K562 (cell line): ENCODE measurements at regions not wholly inside any gene's neighbourhood (a gene's known extent, or its start where the extent isn't known, plus 50 kb on each side); places are given as distances from the start of the nearest gene placed in this dataset.

Source experiments
- ATAC-seq: fragments of 200-7000 bp; cut with Tn5 transposase; 3 replicates; pipeline ENCODE4 v1.9.1; 2020; ENCODE audit warnings: moderate library complexity
- BruUV-seq: library from RNA; stranded (reverse); fragments of 400-500 nt; replicated peaks from 2 replicates; lab custom pipeline; 2021; lab: Mats Ljungman, UMichigan
- CTCF ChIA-PET: fragments of 300-600 bp; formaldehyde crosslinking; extraction: SDS; loops from one replicate; lab custom pipeline; 2021; ENCODE audit warnings: low intra/inter-chr PET ratio; lab: Yijun Ruan, JAX
- POLR2A ChIA-PET: fragments of 300-600, 350-650 bp; sonication (Branson Sonifier 250); formaldehyde crosslinking; extraction: SDS; loops from one replicate; lab custom pipeline; 2021; ENCODE audit warnings: antibody characterized with exemption, inconsistent platforms; lab: Yijun Ruan, JAX
- DNase-seq, 4 experiments: peaks; one replicate each; pipeline versions ENCODE4 v3.0.0 to v3.0.0-alpha.2; 2011 to 2018; ENCODE audit warnings: low spot score in 3 of 4, mixed read lengths in 3 of 4; ENCODE audit errors: extremely low read depth in 1 of 4
- FAIRE-seq: peaks from 2 replicates; lab custom pipeline; 2011; peaks lifted over from hg19 to GRCh38; lab: Jason Lieb, UNC
- H2AFZ ChIP-seq: 2 replicates; pipeline ENCODE4 v1.6.0; 2011; ENCODE audit warnings: low read depth, low read length, control low read depth, inconsistent platforms
- H3K27ac ChIP-seq: fragments of 200-600 bp; 3 replicates; pipeline ENCODE4 v1.8.0; 2011; ENCODE audit warnings: low read depth, mild to moderate bottlenecking, control low read depth, inconsistent platforms, low read length, moderate library complexity, mixed read lengths; ENCODE audit errors: extremely low read depth
- H3K27me3 ChIP-seq, 2 experiments: fragments of 300-600 bp in 1 of 2; 2 replicates in 1 of 2; 3 replicates in 1 of 2; pipeline versions ENCODE4 v1.6.0 to v1.8.0; 2011; ENCODE audit warnings: inconsistent platforms in 2 of 2, low read length in 2 of 2, mild to moderate bottlenecking in 1 of 2, mixed read lengths in 1 of 2, moderate library complexity in 1 of 2; ENCODE audit not compliant: control insufficient read depth in 2 of 2, insufficient read depth in 2 of 2
- H3K36me3 ChIP-seq: fragments of 300-600 bp; 3 replicates; pipeline ENCODE4 v1.8.0; 2011; ENCODE audit warnings: mild to moderate bottlenecking, low read length, inconsistent platforms; ENCODE audit not compliant: control insufficient read depth, insufficient read depth
- H3K4me1 ChIP-seq, 2 experiments: fragments of 200-600 bp in 1 of 2; replicated peaks in 1 of 2; 2 replicates in 1 of 2; 3 replicates in 1 of 2; pipeline versions ENCODE4 v1.5.1 to v1.8.0; 2011; ENCODE audit warnings: inconsistent platforms in 2 of 2, low read length in 2 of 2, mild to moderate bottlenecking in 1 of 2, mixed read lengths in 1 of 2, moderate library complexity in 1 of 2; ENCODE audit not compliant: control insufficient read depth in 2 of 2, insufficient read depth in 2 of 2
- H3K4me2 ChIP-seq: 2 replicates; pipeline ENCODE4 v1.6.1; 2011; ENCODE audit warnings: low read length, control low read depth, inconsistent platforms, mixed read lengths; ENCODE audit not compliant: insufficient read depth
- H3K4me3 ChIP-seq: fragments of 200-600 bp; sonication (generic), shearing (Covaris generic); 2 replicates; pipeline ENCODE4 v1.5.1; 2016; ENCODE audit warnings: control low read depth, inconsistent platforms
- H3K79me2 ChIP-seq: fragments of 200-600 bp; 3 replicates; pipeline ENCODE4 v1.8.0; 2011; ENCODE audit warnings: low read length, inconsistent platforms; ENCODE audit not compliant: control insufficient read depth, insufficient read depth
- H3K9ac ChIP-seq, 2 experiments: 2 replicates each; pipeline versions ENCODE4 v1.6.0 to v1.6.1; 2011; ENCODE audit warnings: low read depth in 2 of 2, low read length in 2 of 2, control low read depth in 1 of 2, inconsistent platforms in 1 of 2, mild to moderate bottlenecking in 1 of 2, mixed read lengths in 1 of 2; ENCODE audit not compliant: insufficient read depth in 1 of 2
- H3K9me1 ChIP-seq: one replicate; pipeline ENCODE4 v1.6.0; 2011; ENCODE audit warnings: inconsistent platforms, mild to moderate bottlenecking, low read length, moderate library complexity; ENCODE audit not compliant: control insufficient read depth, insufficient read depth
- H3K9me3 ChIP-seq: replicated peaks from 2 replicates; pipeline ENCODE4 v1.5.1; 2011; ENCODE audit warnings: low read depth, low read length, inconsistent platforms; ENCODE audit not compliant: control insufficient read depth, insufficient read depth
- H4K20me1 ChIP-seq: replicated peaks from 2 replicates; pipeline ENCODE4 v1.6.1; 2011; ENCODE audit warnings: low read length, inconsistent platforms, mixed read lengths; ENCODE audit not compliant: control insufficient read depth, insufficient read depth
- RAD21 ChIP-seq, 2 experiments: fragments of 250-450 bp in 1 of 2; fragments of 450-650 bp in 1 of 2; sonication (Bioruptor Pico) in 1 of 2; formaldehyde crosslinking in 1 of 2; IDR thresholded peaks in 1 of 2; conservative IDR thresholded peaks in 1 of 2; 2 replicates each; pipeline versions ENCODE4 v1.4.0 to v1.8.0; 2020 to 2022; ENCODE audit warnings: mild to moderate bottlenecking in 2 of 2, moderate library complexity in 1 of 2
- SAFB2 ChIP-seq: fragments of 200-400 bp; formaldehyde crosslinking; IDR thresholded peaks from 2 replicates; pipeline ENCODE4 v1.6.1; 2018; ENCODE audit warnings: borderline replicate concordance, low read length, low read depth, moderate library complexity; ENCODE audit not compliant: severe bottlenecking
- ZNF384 ChIP-seq: IDR thresholded peaks from 2 replicates; pipeline ENCODE4 v1.6.1; 2012; ENCODE audit warnings: low read depth, low read length, improper control_type of control experiment
- WGBS: fragments of 100-300 bp; shearing (Covaris generic); methylation state at CpG from one replicate; pipeline ENCODE4 v1.1.6; 2016; ENCODE audit warnings: low coverage, mixed read lengths; ENCODE audit not compliant: insufficient coverage; ENCODE audit errors: missing lambda C conversion rate; 5-methylcytosine and 5-hydroxymethylcytosine counted together
- in situ Hi-C: fragments of 300-500 bp; cut with MboI; formaldehyde crosslinking; loops from 4 replicates; pipeline ENCODE4 v1.15.0; 2018; ENCODE audit warnings: inconsistent platforms, mixed read lengths
- intact Hi-C: fragments of 100-400 bp; cut with micrococcal nuclease; formaldehyde crosslinking; loops from 2 replicates; pipeline ENCODE4 v1.14.2; 2022
- TF ChIP-seq, protein P1 (sequence below), 3 experiments: IDR thresholded peaks in 2 of 3; conservative IDR thresholded peaks in 1 of 3; 2 replicates each; pipeline ENCODE4 v1.5.1; 2011 to 2012; ENCODE audit warnings: low read length in 3 of 3, mild to moderate bottlenecking in 3 of 3, control low read depth in 2 of 3, improper control_type of control experiment in 1 of 3, inconsistent platforms in 1 of 3, low read depth in 1 of 3, mixed read lengths in 1 of 3, moderate library complexity in 1 of 3; ENCODE audit not compliant: insufficient read depth in 2 of 3
- TF ChIP-seq, protein P2 (sequence below): fragments of 450-650 bp; formaldehyde crosslinking; IDR thresholded peaks from 2 replicates; pipeline ENCODE4 v1.4.0; 2022; ENCODE audit warnings: mild to moderate bottlenecking, moderate library complexity

DNA sequence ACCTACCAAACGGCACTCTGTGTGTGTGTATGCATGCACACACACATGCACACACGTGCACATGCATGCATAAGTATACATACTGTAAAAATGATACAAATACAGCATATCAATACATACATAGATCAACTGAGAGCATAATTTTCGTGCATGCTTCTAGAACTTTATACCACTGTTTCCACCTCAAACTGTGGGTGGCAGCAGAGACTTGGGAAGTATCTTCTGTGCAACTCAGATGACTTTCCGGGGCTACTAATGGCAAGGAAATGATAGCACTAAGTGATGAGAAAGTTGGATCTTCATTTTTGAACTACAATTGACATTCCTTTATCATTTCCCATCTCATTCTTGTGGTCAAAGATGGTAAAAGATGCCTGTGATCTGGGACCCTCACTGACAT lies 570.7 kb downstream of the REEP3 start:
- H3K9me3 ChIP-seq: no peaks in the 10 kb centered on the region
- in situ Hi-C loops: no loop called here
- DNase-seq: peak in 1 of 4 experiments; percentile 11
- intact Hi-C loops: no loop called here
- no peak overlapping the region for H3K9ac ChIP-seq
- 0% methylated on average over 4 of the region's 4 CpGs for WGBS
- H4K20me1 ChIP-seq: no peaks in the 10 kb centered on the region
- H3K9me1 ChIP-seq: no peaks in the 10 kb centered on the region
- H3K27ac ChIP-seq: no peak overlapping the region
- POLR2A ChIA-PET: no interaction called here
- H3K27me3 ChIP-seq: no peaks in the 10 kb centered on the region
- H3K36me3 ChIP-seq: no peaks in the 10 kb centered on the region
- no peaks in the 10 kb centered on the region for H3K79me2 ChIP-seq
- ATAC-seq: no peak
- no peak for FAIRE-seq
- no peaks in the 10 kb centered on the region for H3K4me1 ChIP-seq
- CTCF ChIA-PET: no interaction called here
- TF ChIP-seq, protein P1, sequence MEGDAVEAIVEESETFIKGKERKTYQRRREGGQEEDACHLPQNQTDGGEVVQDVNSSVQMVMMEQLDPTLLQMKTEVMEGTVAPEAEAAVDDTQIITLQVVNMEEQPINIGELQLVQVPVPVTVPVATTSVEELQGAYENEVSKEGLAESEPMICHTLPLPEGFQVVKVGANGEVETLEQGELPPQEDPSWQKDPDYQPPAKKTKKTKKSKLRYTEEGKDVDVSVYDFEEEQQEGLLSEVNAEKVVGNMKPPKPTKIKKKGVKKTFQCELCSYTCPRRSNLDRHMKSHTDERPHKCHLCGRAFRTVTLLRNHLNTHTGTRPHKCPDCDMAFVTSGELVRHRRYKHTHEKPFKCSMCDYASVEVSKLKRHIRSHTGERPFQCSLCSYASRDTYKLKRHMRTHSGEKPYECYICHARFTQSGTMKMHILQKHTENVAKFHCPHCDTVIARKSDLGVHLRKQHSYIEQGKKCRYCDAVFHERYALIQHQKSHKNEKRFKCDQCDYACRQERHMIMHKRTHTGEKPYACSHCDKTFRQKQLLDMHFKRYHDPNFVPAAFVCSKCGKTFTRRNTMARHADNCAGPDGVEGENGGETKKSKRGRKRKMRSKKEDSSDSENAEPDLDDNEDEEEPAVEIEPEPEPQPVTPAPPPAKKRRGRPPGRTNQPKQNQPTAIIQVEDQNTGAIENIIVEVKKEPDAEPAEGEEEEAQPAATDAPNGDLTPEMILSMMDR (IDR thresholded peaks at IDR 0.05 in 2 of 3, conservative IDR thresholded peaks at IDR 0.05 in 1 of 3; ENCODE audit: insufficient read depth in 2 of 3, low read depth in 1 of 3, low read length in 3 of 3): peak in 2 of 3 experiments; percentile 28 to 32; a peak in 2 of 6 replicates
- TF ChIP-seq RAD21 (CRISPR knock-in tag; conservative IDR thresholded peaks at IDR 0.05 in 1 of 2, IDR thresholded peaks at IDR 0.05 in 1 of 2): peak in 1 of 2 experiments; percentile 50
- TF ChIP-seq ZNF384: no peak
- TF ChIP-seq, protein P2, sequence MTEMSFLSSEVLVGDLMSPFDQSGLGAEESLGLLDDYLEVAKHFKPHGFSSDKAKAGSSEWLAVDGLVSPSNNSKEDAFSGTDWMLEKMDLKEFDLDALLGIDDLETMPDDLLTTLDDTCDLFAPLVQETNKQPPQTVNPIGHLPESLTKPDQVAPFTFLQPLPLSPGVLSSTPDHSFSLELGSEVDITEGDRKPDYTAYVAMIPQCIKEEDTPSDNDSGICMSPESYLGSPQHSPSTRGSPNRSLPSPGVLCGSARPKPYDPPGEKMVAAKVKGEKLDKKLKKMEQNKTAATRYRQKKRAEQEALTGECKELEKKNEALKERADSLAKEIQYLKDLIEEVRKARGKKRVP (CRISPR knock-in tag): no peak
- TF ChIP-seq SAFB2: no peak
- no peak overlapping the region for H3K4me2 ChIP-seq
- H3K4me3 ChIP-seq: no peak overlapping the region
- no peak overlapping the region for H2AFZ ChIP-seq
- BruUV-seq: no TSS peak
